Mesothelial cell of epicardium (in vitro differentiated cells): ENCODE measurements at regions not wholly inside any gene's neighbourhood (a gene's known extent, or its start where the extent isn't known, plus 50 kb on each side); places are given as distances from the start of the nearest gene placed in this dataset.

Experiments used
- DNase-seq, 2 experiments: peaks; one replicate each; pipeline ENCODE4 v3.0.0; 2021; ENCODE audit warnings: low spot score in 2 of 2; ENCODE audit not compliant: unreplicated experiment in 2 of 2
- H3K27ac Mint-ChIP-seq: 2 replicates; pipeline ENCODE4 v1.8.0; 2021; ENCODE audit warnings: mixed read lengths
- H3K27me3 Mint-ChIP-seq: 2 replicates; pipeline ENCODE4 v1.8.0; 2021; ENCODE audit warnings: low read depth, mixed read lengths
- H3K36me3 Mint-ChIP-seq: 2 replicates; pipeline ENCODE4 v1.8.0; 2021; ENCODE audit warnings: mixed read lengths
- H3K4me1 Mint-ChIP-seq: 2 replicates; pipeline ENCODE4 v1.8.0; 2021; ENCODE audit warnings: mixed read lengths
- H3K4me3 Mint-ChIP-seq: 2 replicates; pipeline ENCODE4 v1.8.0; 2021; ENCODE audit warnings: mild to moderate bottlenecking, moderate library complexity, mixed read lengths
- H3K9me3 Mint-ChIP-seq: 2 replicates; pipeline ENCODE4 v1.8.0; 2021; ENCODE audit warnings: mixed read lengths
- CTCF ChIP-seq: fragments of 200-600 bp; sonication (generic); IDR thresholded peaks from one replicate; pipeline ENCODE4 v1.5.0; 2021; ENCODE audit warnings: antibody characterized with exemption; ENCODE audit not compliant: unreplicated experiment

GRCh38 chr4:27702730-27703431 lies 842.2 kb downstream of the STIM2 start:
- no peaks in the 10 kb centered on the region for H3K27me3 Mint-ChIP-seq
- no peak overlapping the region for H3K27ac Mint-ChIP-seq
- TF ChIP-seq CTCF, result no peak
- H3K9me3 Mint-ChIP-seq, result peaks cover 3% of the 10 kb centered on the region
- H3K4me3 Mint-ChIP-seq, result no peak overlapping the region
- no peak for DNase-seq
- peaks cover 3% of the 10 kb centered on the region for H3K4me1 Mint-ChIP-seq
- no peaks in the 10 kb centered on the region for H3K36me3 Mint-ChIP-seq

- H3K4me1 Mint-ChIP-seq, result peaks cover 3% of the 10 kb centered on the region
- no peaks in the 10 kb centered on the region for H3K27me3 Mint-ChIP-seq
- H3K9me3 Mint-ChIP-seq, result no peaks in the 10 kb centered on the region
- H3K36me3 Mint-ChIP-seq, result no peaks in the 10 kb centered on the region
- no peak for TF ChIP-seq CTCF
- no peak for DNase-seq
- no peak overlapping the region for H3K4me3 Mint-ChIP-seq
- no peak overlapping the region for H3K27ac Mint-ChIP-seq
Observed at GRCh38 chr4:27703771-27704170, 843.1 kb downstream of the STIM2 start.

- no peaks in the 10 kb centered on the region for H3K4me1 Mint-ChIP-seq
- H3K36me3 Mint-ChIP-seq, result no peaks in the 10 kb centered on the region
- no peak overlapping the region for H3K4me3 Mint-ChIP-seq
- H3K27ac Mint-ChIP-seq, result no peak overlapping the region
- no peaks in the 10 kb centered on the region for H3K27me3 Mint-ChIP-seq
- no peak for DNase-seq
- H3K9me3 Mint-ChIP-seq, result no peaks in the 10 kb centered on the region
- no peak for TF ChIP-seq CTCF
Observed at GRCh38 chr4:27711041-27711440, 850.4 kb downstream of the STIM2 start.

GRCh38 chr4:27714073-27714472 lies 853.4 kb downstream of the STIM2 start:
- Mint-ChIP-seq H3K4me3 (no peak overlapping the region), H3K9me3 (no peaks in the 10 kb centered on the region), H3K4me1 (no peaks in the 10 kb centered on the region), H3K36me3 (no peaks in the 10 kb centered on the region), H3K27ac (no peak overlapping the region), H3K27me3 (no peaks in the 10 kb centered on the region)
- no peak for TF ChIP-seq CTCF
- no peak for DNase-seq

- no peak for TF ChIP-seq CTCF
- H3K27me3 Mint-ChIP-seq, result no peaks in the 10 kb centered on the region
- H3K27ac Mint-ChIP-seq, result no peak overlapping the region
- no peaks in the 10 kb centered on the region for H3K9me3 Mint-ChIP-seq
- H3K4me1 Mint-ChIP-seq, result no peaks in the 10 kb centered on the region
- no peak for DNase-seq
- H3K36me3 Mint-ChIP-seq, result no peaks in the 10 kb centered on the region
- no peak overlapping the region for H3K4me3 Mint-ChIP-seq
Observed at GRCh38 chr4:27716693-27717430, 856.2 kb downstream of the STIM2 start.
